Activated naive CD4-positive, alpha-beta T cell treated with anti-CD3 and anti-CD28 coated beads for 36 hours (primary cell): ENCODE measurements at regions not wholly inside any gene's neighbourhood (a gene's known extent, or its start where the extent isn't known, plus 50 kb on each side); places are given as distances from the start of the nearest gene placed in this dataset.

Source experiments
- CTCF ChIA-PET: fragments of 350-600 bp; sonication (Branson Sonifier 250); formaldehyde crosslinking; loops from one replicate; lab custom pipeline; 2021; ENCODE audit warnings: antibody characterized with exemption; lab: Charles Lee
- DNase-seq: peaks from one replicate; pipeline ENCODE4 v3.0.0-alpha.2; 2020
- H3K27ac Mint-ChIP-seq: one replicate; pipeline ENCODE4 v1.8.0; 2021; ENCODE audit warnings: mild to moderate bottlenecking, mixed read lengths
- H3K27me3 Mint-ChIP-seq: one replicate; pipeline ENCODE4 v1.8.0; 2021; ENCODE audit warnings: low read depth, mixed read lengths
- H3K36me3 Mint-ChIP-seq: one replicate; pipeline ENCODE4 v1.8.0; 2021; ENCODE audit warnings: low read depth, mixed read lengths
- H3K4me1 Mint-ChIP-seq: one replicate; pipeline ENCODE4 v1.8.0; 2021; ENCODE audit warnings: low read depth, mixed read lengths
- H3K4me3 Mint-ChIP-seq: one replicate; pipeline ENCODE4 v1.8.0; 2021; ENCODE audit warnings: mild to moderate bottlenecking, moderate library complexity, mixed read lengths
- H3K9me3 Mint-ChIP-seq: one replicate; pipeline ENCODE4 v1.8.0; 2021; ENCODE audit warnings: mixed read lengths
- intact Hi-C: fragments of 100-400 bp; cut with micrococcal nuclease; formaldehyde crosslinking; loops from one replicate; pipeline ENCODE4 v1.15.1; 2023

DNA sequence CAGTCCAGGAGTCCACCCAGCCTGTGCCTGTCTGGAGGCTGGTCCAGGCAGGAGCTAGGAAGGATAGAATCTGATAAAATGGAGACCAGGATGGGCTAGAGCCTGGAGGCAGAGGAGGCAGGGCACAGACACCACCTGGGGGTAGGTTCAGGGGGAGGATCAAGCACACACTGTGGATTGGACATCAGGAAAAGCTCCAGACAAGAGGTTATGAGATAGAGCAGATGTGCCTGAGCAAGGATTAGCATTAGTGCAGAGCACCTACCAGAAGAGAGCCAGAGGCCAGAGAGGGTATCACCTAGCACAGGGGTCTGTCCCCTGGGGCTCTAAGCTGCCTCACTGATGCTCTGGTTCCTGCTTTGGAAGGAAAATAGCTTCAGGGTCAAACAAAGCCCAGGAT is 216.7 kb upstream of the ZC3H12A start:
- no peak overlapping the region for H3K4me3 Mint-ChIP-seq
- intact Hi-C loops = no loop called here
- CTCF ChIA-PET = interaction anchor here (0.6 kb wide), 1 partner anchor 64 kb away, joined by 5 read pairs; no protein-coding TSS in a partner anchor
- no peak for DNase-seq
- no peak overlapping the region for H3K27ac Mint-ChIP-seq
- no peaks in the 10 kb centered on the region for H3K36me3 Mint-ChIP-seq
- no peaks in the 10 kb centered on the region for H3K9me3 Mint-ChIP-seq
- no peaks in the 10 kb centered on the region for H3K4me1 Mint-ChIP-seq
- H3K27me3 Mint-ChIP-seq = peaks cover 42% of the 10 kb centered on the region

DNA sequence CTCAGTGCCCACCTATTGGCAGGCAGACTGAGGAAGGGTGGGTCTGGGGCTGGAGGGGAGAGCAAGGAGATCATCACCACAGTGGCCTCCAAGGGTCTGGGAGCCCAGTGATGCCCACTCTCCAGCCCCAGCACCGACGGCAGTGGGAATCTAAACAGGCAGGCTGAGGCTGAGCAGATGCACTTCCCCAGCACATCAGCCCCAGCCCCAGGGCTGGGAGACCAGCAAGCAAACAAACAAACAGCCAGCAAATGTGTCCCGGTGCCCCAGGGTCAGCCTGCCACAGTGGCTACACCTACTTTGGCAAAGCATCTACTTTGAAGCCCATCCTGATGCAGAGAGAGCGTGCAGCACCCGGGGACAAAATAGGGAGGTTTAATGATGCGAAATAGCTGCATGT is 216.3 kb upstream of the ZC3H12A start:
- Mint-ChIP-seq H3K9me3 (no peaks in the 10 kb centered on the region), H3K36me3 (no peaks in the 10 kb centered on the region), H3K4me3 (no peak overlapping the region), H3K27me3 (peaks cover 42% of the 10 kb centered on the region), H3K27ac (no peak overlapping the region), H3K4me1 (no peaks in the 10 kb centered on the region)
- CTCF ChIA-PET = interaction anchor here (0.6 to 1.0 kb wide), 2 partner anchors 64 to 100 kb away, joined by 3 to 5 read pairs; no protein-coding TSS in a partner anchor
- no peak for DNase-seq
- intact Hi-C loops = no loop called here

DNA sequence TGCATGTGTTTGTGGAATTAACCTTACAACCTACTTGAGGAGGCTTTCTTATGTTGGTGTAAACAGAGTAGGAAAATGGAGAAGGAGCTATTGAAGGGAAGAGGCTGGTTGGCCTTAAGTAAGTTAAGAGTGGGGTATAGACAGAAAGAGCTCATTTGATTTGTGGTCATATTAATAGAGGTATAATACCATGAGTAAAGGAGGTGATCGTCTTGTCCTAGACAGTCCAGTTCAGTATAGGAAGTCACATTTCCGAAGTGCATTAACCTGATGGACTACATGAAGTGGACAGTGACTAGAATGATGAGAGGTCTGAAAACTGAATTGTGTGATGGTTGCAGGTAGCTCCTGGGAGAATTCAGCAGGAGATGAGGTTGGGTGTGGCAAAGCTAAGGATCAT is 215.4 kb upstream of the ZC3H12A start:
- no peak for DNase-seq
- Mint-ChIP-seq H3K27ac (no peak overlapping the region), H3K27me3 (peaks cover 37% of the 10 kb centered on the region), H3K4me3 (no peak overlapping the region), H3K9me3 (no peaks in the 10 kb centered on the region), H3K4me1 (no peaks in the 10 kb centered on the region), H3K36me3 (no peaks in the 10 kb centered on the region)
- intact Hi-C loops = no loop called here
- CTCF ChIA-PET = interaction anchor here (1.0 kb wide), 1 partner anchor 99 kb away, joined by 3 read pairs; no protein-coding TSS in a partner anchor

DNA sequence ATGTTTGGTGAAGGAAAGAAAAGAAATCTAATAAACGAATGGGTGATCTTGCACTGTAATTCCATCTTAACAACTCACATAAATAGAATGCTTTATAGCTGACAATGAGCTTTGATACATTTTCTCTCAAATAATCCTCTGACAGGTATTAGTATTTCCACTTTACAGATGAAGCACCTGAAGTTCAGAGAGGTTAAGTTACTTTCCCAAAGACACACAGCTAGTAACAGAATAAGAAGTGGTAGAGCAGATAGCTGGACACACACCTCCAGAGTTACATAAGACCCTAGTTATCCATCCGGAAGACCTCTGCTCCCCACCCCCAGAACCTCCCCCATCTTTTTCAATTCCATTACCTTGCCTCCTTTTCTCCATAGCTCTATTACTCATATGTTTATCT is 213.3 kb upstream of the ZC3H12A start:
- intact Hi-C loops = no loop called here
- DNase-seq = no peak
- peaks cover 24% of the 10 kb centered on the region for H3K27me3 Mint-ChIP-seq

DNA sequence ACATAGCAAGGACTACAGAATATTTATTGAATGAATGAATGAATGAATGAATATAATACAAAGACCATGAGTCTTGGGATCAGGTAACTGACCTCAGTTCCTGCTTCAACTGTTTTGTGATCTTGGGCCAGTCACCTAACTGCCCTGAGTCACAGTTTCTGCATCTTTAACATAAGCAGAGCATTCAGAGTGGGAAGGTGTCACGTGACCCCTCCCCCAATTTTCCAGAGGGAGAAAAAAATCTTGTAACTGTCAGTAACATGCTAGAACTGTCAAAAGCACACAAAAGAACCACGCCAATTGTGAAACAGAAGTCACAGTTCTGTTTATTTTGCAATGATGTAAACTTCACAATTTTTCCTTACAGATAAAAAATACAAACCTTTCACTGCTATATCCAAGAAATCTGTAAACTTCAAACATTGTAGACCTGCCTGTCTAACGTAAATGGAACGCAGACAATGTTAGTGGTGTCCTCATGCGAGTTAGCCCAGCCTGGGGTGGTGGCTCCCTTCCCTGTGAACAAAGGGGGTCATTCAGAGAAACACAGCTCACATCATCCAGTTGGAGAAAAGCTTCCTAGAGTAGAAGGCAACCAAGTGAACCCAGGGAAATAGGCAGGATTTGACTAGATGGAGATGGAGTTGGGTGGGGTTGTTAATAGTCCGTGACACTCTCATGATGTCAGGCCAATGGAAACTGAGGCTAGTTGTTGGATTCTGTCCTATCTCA is 211.8 kb upstream of the ZC3H12A start:
- CTCF ChIA-PET = no interaction called here
- Mint-ChIP-seq H3K4me3 (no peak overlapping the region), H3K27ac (no peak overlapping the region), H3K4me1 (no peaks in the 10 kb centered on the region), H3K27me3 (peaks cover 16% of the 10 kb centered on the region), H3K9me3 (no peaks in the 10 kb centered on the region), H3K36me3 (no peaks in the 10 kb centered on the region)
- intact Hi-C loops = no loop called here
- DNase-seq = no peak

More for the DNA sequence above, 213.3 kb upstream of the ZC3H12A start:
- Mint-ChIP-seq H3K4me3 (no peak overlapping the region), H3K27ac (no peak overlapping the region), H3K9me3 (no peaks in the 10 kb centered on the region), H3K36me3 (no peaks in the 10 kb centered on the region), H3K4me1 (no peaks in the 10 kb centered on the region)
- CTCF ChIA-PET = no interaction called here

DNA sequence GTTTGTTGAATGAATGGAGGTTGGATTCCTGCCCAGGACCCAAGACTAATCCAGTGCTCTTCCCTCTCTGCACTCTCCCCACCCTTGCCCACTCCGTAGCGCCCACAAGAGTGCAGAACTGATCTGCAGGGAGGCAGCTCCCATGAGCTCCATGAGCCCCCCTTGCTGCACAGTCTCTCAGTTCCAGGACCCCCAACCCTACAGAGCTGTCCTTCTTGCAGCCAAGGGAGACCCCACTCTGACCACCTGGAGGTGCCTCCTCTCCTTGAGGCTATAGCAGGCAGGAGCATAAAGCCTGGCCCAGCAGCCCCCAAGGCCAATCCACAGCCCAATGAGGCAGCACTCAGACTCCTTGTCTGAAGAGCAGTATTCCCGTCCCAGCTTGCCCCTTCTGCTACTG is 209.2 kb upstream of the ZC3H12A start:
- Mint-ChIP-seq H3K27ac (no peak overlapping the region), H3K4me3 (no peak overlapping the region), H3K4me1 (no peaks in the 10 kb centered on the region), H3K27me3 (peaks cover 10% of the 10 kb centered on the region), H3K9me3 (no peaks in the 10 kb centered on the region), H3K36me3 (no peaks in the 10 kb centered on the region)
- intact Hi-C loops = no loop called here
- CTCF ChIA-PET = no interaction called here
- DNase-seq = no peak

DNA sequence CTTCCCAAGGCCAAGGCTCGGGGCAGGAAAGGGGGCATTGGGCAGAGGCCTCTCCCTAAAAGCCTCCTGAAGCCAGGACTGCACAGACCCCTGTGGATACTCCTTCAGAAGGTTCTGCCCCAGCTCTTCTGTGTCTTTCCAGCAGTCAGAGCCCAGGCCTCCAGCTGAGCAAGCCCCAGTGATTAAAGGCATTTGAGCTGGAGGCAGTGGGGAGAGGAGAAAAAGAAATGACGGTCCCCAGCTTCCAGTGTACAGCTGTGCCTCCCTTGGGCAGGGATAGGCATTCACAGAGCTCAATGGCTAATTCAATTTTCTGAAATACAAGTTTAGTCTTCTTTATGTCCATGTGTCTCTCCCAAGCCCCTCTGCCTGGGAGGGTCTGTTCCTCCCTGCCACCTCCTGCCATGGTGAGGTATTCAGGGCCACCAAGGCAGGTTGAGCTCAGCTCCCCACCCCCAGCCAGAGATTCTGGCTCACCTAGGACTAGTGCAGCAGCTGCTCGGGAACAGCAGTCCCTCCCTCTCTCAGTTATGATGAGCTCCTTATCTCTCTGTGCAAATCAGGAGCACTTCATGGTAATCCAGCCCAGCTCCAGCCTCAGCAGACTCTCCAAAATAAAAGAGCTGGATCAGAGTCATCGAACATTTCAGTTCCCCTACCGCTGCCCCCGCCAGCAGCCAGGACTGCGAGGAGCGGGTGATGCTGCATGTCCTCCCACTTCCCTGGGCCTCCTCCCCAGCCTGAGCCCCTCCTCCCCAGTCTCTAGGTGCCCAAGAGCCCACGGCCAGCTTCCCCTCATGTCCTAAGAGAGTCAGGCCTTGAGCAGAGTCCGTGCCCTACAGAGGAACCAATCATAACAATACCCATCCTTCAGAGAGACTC is 208.4 kb upstream of the ZC3H12A start:
- Mint-ChIP-seq H3K4me3 (no peak overlapping the region), H3K27me3 (peaks cover 11% of the 10 kb centered on the region), H3K36me3 (no peaks in the 10 kb centered on the region), H3K4me1 (no peaks in the 10 kb centered on the region), H3K27ac (no peak overlapping the region), H3K9me3 (no peaks in the 10 kb centered on the region)
- CTCF ChIA-PET = interaction anchor here (0.8 kb wide), 1 partner anchor 750 kb away, joined by 3 read pairs; no protein-coding TSS in a partner anchor
- intact Hi-C loops = no loop called here
- no peak for DNase-seq

DNA sequence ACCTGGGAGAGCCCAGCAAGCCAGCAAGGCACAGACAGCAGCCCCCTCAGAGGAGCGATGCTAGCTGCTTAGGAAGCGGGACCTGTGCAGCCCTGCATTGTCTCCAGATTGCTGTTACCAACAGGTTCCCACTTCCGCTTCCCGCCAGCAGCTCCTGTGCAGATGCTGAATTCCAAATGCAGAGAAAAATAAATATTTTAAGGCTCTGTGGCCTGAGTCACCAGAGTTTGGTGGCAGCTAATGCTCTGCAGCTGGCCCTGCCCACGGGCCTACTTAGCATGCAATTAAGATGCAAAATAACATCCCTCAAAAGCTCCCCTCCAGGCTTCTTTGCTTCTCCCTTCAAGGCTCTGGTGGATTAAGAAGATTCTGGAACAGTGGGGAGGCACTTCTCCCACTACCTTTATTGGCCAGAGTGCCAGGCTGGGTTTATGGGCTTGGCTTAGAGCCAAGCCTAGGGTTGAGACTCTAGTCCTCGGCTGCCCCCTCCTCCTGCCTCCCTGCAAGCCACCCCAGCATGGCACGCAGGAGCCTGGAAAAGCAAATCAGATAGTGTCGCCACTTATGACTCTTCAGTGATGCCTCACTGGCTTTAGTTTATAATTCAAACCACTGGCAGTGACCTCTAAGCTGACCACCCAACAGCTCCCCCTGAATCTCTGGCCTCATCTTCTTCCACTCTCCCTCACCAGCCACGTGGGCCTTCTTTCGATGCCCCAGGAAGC is 207.1 kb upstream of the ZC3H12A start:
- DNase-seq = no peak
- Mint-ChIP-seq H3K36me3 (no peaks in the 10 kb centered on the region), H3K4me1 (no peaks in the 10 kb centered on the region), H3K9me3 (no peaks in the 10 kb centered on the region), H3K27me3 (peaks cover 11% of the 10 kb centered on the region), H3K4me3 (no peak overlapping the region), H3K27ac (no peak overlapping the region)
- intact Hi-C loops = no loop called here
- CTCF ChIA-PET = interaction anchor here (0.8 kb wide), 1 partner anchor 751 kb away, joined by 3 read pairs; no protein-coding TSS in a partner anchor

DNA sequence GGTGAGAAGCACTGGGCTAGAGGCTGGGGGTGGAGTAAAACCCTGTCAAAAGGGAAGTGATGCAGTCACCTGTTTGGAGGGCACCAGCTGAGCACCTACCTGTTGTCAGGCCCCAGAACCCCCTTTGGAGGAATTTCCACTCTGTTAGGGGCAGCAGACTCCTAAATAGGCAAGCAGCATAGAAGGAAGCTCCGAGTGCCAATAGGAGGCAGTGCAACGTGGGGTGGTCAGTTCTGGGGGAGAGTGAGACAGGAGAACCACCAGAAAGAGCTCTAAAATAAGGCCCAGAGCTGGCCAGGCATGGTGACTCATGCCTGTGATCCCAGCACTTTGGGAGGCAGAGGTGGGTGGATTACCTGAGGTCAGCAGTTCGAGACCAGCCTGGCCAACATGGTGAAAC is 203.7 kb upstream of the ZC3H12A start:
- no peak for DNase-seq
- CTCF ChIA-PET = no interaction called here
- intact Hi-C loops = no loop called here
- H3K36me3 Mint-ChIP-seq = no peaks in the 10 kb centered on the region
- no peak overlapping the region for H3K4me3 Mint-ChIP-seq
- no peaks in the 10 kb centered on the region for H3K9me3 Mint-ChIP-seq
- H3K27me3 Mint-ChIP-seq = peaks cover 9% of the 10 kb centered on the region
- no peak overlapping the region for H3K27ac Mint-ChIP-seq
- H3K4me1 Mint-ChIP-seq = no peaks in the 10 kb centered on the region

DNA sequence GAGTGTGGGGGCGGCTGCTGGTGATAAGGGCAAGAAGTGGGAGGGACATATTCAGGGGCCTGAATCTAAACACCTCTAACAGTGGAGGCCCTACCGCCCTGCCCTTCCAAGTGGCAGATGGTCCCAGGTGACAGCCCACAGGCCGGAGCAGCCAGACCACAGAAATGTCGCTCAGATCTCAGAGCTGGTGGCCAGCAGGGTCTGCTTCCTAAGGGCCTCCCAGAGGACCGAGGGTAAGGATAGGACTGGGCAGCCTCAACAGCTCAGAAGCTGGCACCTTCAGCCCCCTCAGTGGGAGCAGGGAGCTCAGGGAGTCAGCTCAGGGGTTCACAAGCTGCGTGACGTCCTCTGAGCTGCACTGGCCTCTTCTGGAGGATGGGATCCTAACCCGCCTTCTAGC is 201.8 kb upstream of the ZC3H12A start:
- no peak overlapping the region for H3K4me3 Mint-ChIP-seq
- H3K9me3 Mint-ChIP-seq = no peaks in the 10 kb centered on the region
- H3K36me3 Mint-ChIP-seq = no peaks in the 10 kb centered on the region
- H3K4me1 Mint-ChIP-seq = no peaks in the 10 kb centered on the region
- CTCF ChIA-PET = no interaction called here
- intact Hi-C loops = no loop called here
- H3K27me3 Mint-ChIP-seq = peaks cover 20% of the 10 kb centered on the region
- DNase-seq = no peak
- H3K27ac Mint-ChIP-seq = no peak overlapping the region

DNA sequence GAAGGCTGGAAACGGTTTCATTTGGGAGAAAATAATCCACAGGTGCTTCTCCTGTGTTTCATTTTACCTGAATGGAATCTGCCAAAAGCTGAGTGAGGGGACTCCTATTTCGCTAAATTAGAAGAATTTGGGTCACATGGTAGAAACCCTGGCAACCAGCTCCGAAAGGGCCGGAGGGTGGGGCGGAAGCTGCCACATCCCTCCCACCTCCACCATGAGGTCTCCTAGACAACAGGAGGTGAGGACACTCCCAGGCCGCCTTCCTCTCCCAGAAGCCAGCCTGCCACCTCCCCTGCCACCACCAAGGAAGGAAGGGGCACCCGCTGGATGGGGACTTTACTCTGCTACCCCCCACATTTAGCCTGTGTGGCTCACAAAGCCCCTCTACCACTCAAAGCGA is 199.9 kb upstream of the ZC3H12A start:
- Mint-ChIP-seq H3K4me3 (no peak overlapping the region), H3K27me3 (peaks cover 16% of the 10 kb centered on the region), H3K36me3 (no peaks in the 10 kb centered on the region), H3K9me3 (no peaks in the 10 kb centered on the region), H3K4me1 (no peaks in the 10 kb centered on the region), H3K27ac (no peak overlapping the region)
- DNase-seq = no peak
- intact Hi-C loops = no loop called here
- CTCF ChIA-PET = no interaction called here

DNA sequence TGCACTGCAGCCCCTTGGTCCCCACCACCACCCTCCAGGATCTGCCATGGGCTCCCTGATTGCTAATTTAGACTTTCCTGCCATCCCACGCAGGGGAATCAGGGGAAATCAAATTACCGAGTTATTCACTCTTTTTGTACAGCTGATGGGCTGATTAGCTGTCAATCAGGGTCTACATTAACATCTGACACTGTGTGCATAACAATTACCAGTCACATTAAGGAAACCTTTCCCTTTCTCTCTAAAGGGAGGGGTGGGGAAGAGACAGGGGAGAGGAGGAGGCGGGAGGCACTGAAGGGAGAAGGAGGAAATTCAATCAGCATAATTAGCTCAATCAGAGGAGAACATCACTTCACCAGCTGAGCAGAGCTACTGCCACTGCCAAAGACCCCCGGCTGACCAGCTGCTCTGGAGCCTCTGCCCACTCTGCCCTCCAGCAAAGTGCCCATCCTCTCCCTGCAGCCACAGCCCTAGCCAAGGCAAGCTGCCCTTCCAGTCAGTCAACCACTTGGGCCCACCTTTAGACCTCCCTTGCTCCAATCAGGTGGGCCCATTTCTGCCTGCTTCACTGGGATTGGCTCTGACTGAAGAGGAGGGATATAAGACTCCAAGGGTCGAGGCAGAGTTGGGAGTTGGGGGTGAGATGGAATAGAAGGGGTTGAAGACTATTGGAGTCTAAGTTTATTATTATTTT is 199.3 kb upstream of the ZC3H12A start:
- Mint-ChIP-seq H3K4me3 (no peak overlapping the region), H3K27me3 (peaks cover 20% of the 10 kb centered on the region), H3K4me1 (no peaks in the 10 kb centered on the region), H3K9me3 (peaks cover 5% of the 10 kb centered on the region), H3K27ac (no peak overlapping the region), H3K36me3 (no peaks in the 10 kb centered on the region)
- CTCF ChIA-PET = no interaction called here
- intact Hi-C loops = no loop called here
- DNase-seq = no peak
